ENCODE measurements at regions not wholly inside any gene's neighbourhood (a gene's known extent, or its start where the extent isn't known, plus 50 kb on each side); places are given as distances from the start of the nearest gene placed in this dataset.

GRCh38 chr3:86162521-86162920 is 828.4 kb downstream of the VGLL3 start:
- no peak for DNase-seq

- no peak for DNase-seq
Observed at GRCh38 chr3:86161493-86161892, 829.5 kb downstream of the VGLL3 start.

GRCh38 chr3:86152620-86153019 is 838.3 kb downstream of the VGLL3 start:
- DNase-seq: no peak

- DNase-seq: no peak
Observed at GRCh38 chr3:86149054-86149453, 841.9 kb downstream of the VGLL3 start.

- DNase-seq: no peak
Observed at GRCh38 chr3:86147119-86147518, 843.8 kb downstream of the VGLL3 start.

- no peak for DNase-seq
Observed at GRCh38 chr3:86126552-86126951, 864.4 kb downstream of the VGLL3 start.
